ENCODE measurements at regions not wholly inside any gene's neighbourhood (a gene's known extent, or its start where the extent isn't known, plus 50 kb on each side); places are given as distances from the start of the nearest gene placed in this dataset.
"Not testable (repeated sequence)": the region's sequence is repeated elsewhere in the genome, so short reads cannot be mapped to it uniquely, and the experiment has no call there.

- no peak for DNase-seq
These were observed 199.5 kb upstream of the B3GAT1 start for GRCh38 chr11:134611537-134611936.

GRCh38 chr11:134610116-134610910 is 198.3 kb upstream of the B3GAT1 start:
- no peak for DNase-seq

- no peak for DNase-seq
These were observed 197.5 kb upstream of the B3GAT1 start for GRCh38 chr11:134609361-134610115.

GRCh38 chr11:134607963-134608750 is 196.1 kb upstream of the B3GAT1 start:
- no peak for DNase-seq

- no peak for DNase-seq
These were observed 194.2 kb upstream of the B3GAT1 start for GRCh38 chr11:134606251-134606650.

GRCh38 chr11:134604886-134605285 is 192.8 kb upstream of the B3GAT1 start:
- no peak for DNase-seq

- peak; percentile 25 for DNase-seq
These were observed 187.3 kb upstream of the B3GAT1 start for GRCh38 chr11:134599299-134599771.

GRCh38 chr11:134598368-134598767 is 186.3 kb upstream of the B3GAT1 start:
- DNase-seq: peak; percentile 22

- peak; percentile 34 for DNase-seq
These were observed 185.4 kb upstream of the B3GAT1 start for GRCh38 chr11:134597452-134597851.

GRCh38 chr11:134596404-134596803 is 184.4 kb upstream of the B3GAT1 start:
- DNase-seq: no peak

- DNase-seq: peak; percentile 71
These were observed 180.4 kb upstream of the B3GAT1 start for GRCh38 chr11:134592391-134592990.

GRCh38 chr11:134591338-134591737 is 179.3 kb upstream of the B3GAT1 start:
- DNase-seq: no peak

GRCh38 chr11:134589129-134589528 is 177.1 kb upstream of the B3GAT1 start:
- peak; percentile 33 for DNase-seq

- not testable (repeated sequence) for DNase-seq
These were observed 176.5 kb upstream of the B3GAT1 start for GRCh38 chr11:134588460-134589110.

- no peak for DNase-seq
These were observed 175.3 kb upstream of the B3GAT1 start for GRCh38 chr11:134587345-134587744.

- DNase-seq: no peak
These were observed 174.7 kb upstream of the B3GAT1 start for GRCh38 chr11:134586726-134587125.

GRCh38 chr11:134585666-134586610 is 173.9 kb upstream of the B3GAT1 start:
- no peak for DNase-seq

GRCh38 chr11:134584706-134585445 is 172.8 kb upstream of the B3GAT1 start:
- no peak for DNase-seq

GRCh38 chr11:134584001-134584561 is 172.0 kb upstream of the B3GAT1 start:
- no peak for DNase-seq
